Ishikawa (cell line): ENCODE measurements at regions not wholly inside any gene's neighbourhood (a gene's known extent, or its start where the extent isn't known, plus 50 kb on each side); places are given as distances from the start of the nearest gene placed in this dataset.

Source experiments
- CEBPB ChIP-seq: IDR thresholded peaks from 2 replicates; pipeline ENCODE4 v1.6.1; 2012
- CREB1 ChIP-seq: IDR thresholded peaks from 2 replicates; pipeline ENCODE4 v1.6.1; 2012; ENCODE audit warnings: low read depth
- EGR1 ChIP-seq: IDR thresholded peaks from 2 replicates; pipeline ENCODE4 v1.6.1; 2012
- EP300 ChIP-seq: IDR thresholded peaks from 2 replicates; pipeline ENCODE4 v1.6.1; 2012; ENCODE audit warnings: borderline replicate concordance
- FOXM1 ChIP-seq: IDR thresholded peaks from 2 replicates; pipeline ENCODE4 v1.6.1; 2012; ENCODE audit warnings: low read depth, borderline replicate concordance
- NFIC ChIP-seq: IDR thresholded peaks from 2 replicates; pipeline ENCODE4 v1.6.1; 2012
- RAD21 ChIP-seq: IDR thresholded peaks from 2 replicates; pipeline ENCODE4 v1.6.1; 2012; ENCODE audit warnings: low read depth
- TAF1 ChIP-seq: IDR thresholded peaks from 2 replicates; pipeline ENCODE4 v1.6.1; 2012; ENCODE audit warnings: low read depth, mild to moderate bottlenecking
- TCF12 ChIP-seq: IDR thresholded peaks from 2 replicates; pipeline ENCODE4 v1.6.1; 2012; ENCODE audit warnings: low read depth
- TEAD4 ChIP-seq: IDR thresholded peaks from 2 replicates; pipeline ENCODE4 v1.6.1; 2012
- USF1 ChIP-seq: IDR thresholded peaks from 2 replicates; pipeline ENCODE4 v1.6.1; 2012
- YY1 ChIP-seq: IDR thresholded peaks from 2 replicates; pipeline ENCODE4 v1.6.1; 2012; ENCODE audit warnings: low read depth
- ZBTB7A ChIP-seq: IDR thresholded peaks from 2 replicates; pipeline ENCODE4 v1.6.1; 2012; ENCODE audit warnings: low read depth
- TF ChIP-seq, protein P1 (sequence below): IDR thresholded peaks from 2 replicates; pipeline ENCODE4 v1.6.1; 2012
- TF ChIP-seq, protein P2 (sequence below): IDR thresholded peaks from 2 replicates; pipeline ENCODE4 v1.6.1; 2012; ENCODE audit warnings: low read depth, mild to moderate bottlenecking

DNA sequence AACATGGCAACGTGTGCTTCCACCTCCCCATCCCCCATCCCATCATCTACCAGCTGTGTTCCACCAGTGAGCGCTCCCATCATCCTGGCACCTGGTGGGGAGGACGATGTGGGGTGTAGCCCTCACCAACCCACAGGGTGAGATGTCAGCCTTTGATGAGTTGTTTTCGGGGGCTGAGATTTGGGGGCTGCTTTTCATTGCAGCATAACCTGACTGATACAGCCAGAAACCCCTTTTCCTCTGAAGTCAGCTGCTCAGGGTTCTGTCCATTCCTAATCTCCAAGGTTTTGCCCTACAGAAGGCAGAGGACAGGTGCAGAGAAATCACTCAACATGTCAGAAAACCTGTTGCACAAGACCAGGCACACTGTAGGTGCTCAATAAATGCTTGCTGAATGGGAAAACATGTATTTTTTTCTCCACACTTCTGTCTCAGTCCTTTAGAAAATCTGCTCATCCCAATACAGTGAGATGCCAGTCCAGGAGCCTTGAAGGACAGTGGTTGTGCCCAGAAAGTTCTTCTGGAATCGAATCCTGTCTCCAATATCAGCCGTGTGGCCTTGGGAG is 239.8 kb downstream of the RBM19 start:
- TF ChIP-seq RAD21 (no peak), USF1 (no peak), TEAD4 (no peak), FOXM1 (no peak)
- TF ChIP-seq, protein P1, sequence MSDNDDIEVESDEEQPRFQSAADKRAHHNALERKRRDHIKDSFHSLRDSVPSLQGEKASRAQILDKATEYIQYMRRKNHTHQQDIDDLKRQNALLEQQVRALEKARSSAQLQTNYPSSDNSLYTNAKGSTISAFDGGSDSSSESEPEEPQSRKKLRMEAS, result no peak

- TF ChIP-seq RAD21, result no peak
Measured at GRCh38 chr12:113725557-113725876, 240.6 kb downstream of the RBM19 start.

DNA sequence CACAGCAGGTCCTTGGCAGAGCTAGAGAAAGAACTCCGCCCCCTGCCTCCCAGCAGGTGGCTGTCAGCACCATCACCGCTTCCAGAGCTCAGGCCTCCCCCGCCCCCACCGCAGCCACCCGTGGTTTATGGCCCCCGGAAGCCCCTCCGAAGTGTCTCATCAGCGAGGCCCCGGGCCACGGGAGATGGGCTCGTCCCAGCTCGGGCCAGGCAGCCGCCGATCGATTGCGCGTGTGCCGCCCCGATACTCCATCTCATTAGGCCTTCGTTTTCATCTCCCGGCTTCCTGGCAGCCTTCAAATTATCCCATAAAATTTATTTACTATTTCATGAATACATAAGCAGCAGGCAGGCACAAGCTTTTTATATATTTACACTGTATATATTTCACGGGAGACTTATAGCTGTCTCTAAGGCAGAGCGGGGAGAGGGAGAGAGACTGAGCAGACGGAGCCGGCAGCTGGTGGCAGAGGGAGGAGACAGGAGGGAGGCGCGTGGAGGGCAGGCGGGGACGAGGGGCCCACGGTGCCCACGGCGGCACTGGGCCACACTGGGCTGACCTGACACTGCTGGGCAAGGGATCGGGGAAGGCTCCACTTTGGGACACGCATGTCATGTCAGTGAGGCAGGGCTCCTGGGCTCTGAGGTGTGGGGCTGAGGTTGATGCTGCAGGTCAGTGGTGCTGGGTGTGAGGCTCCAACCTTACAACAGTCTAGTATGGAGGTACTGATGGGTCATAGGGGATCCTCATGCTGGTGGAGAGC is 241.2 kb downstream of the RBM19 start:
- TF ChIP-seq CREB1 (no peak), NFIC (no peak), EP300 (no peak), RAD21 (no peak), CEBPB (no peak), FOXM1 (no peak), TAF1 (no peak), YY1 (no peak), TEAD4 (no peak), EGR1 (no peak), TCF12 (no peak), ZBTB7A (no peak), USF1 (no peak)
- TF ChIP-seq, protein P1, result no peak
- TF ChIP-seq, protein P2, sequence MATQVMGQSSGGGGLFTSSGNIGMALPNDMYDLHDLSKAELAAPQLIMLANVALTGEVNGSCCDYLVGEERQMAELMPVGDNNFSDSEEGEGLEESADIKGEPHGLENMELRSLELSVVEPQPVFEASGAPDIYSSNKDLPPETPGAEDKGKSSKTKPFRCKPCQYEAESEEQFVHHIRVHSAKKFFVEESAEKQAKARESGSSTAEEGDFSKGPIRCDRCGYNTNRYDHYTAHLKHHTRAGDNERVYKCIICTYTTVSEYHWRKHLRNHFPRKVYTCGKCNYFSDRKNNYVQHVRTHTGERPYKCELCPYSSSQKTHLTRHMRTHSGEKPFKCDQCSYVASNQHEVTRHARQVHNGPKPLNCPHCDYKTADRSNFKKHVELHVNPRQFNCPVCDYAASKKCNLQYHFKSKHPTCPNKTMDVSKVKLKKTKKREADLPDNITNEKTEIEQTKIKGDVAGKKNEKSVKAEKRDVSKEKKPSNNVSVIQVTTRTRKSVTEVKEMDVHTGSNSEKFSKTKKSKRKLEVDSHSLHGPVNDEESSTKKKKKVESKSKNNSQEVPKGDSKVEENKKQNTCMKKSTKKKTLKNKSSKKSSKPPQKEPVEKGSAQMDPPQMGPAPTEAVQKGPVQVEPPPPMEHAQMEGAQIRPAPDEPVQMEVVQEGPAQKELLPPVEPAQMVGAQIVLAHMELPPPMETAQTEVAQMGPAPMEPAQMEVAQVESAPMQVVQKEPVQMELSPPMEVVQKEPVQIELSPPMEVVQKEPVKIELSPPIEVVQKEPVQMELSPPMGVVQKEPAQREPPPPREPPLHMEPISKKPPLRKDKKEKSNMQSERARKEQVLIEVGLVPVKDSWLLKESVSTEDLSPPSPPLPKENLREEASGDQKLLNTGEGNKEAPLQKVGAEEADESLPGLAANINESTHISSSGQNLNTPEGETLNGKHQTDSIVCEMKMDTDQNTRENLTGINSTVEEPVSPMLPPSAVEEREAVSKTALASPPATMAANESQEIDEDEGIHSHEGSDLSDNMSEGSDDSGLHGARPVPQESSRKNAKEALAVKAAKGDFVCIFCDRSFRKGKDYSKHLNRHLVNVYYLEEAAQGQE, result no peak

- TF ChIP-seq EP300 (no peak), RAD21 (no peak), ZBTB7A (no peak), TCF12 (no peak), EGR1 (no peak), TEAD4 (no peak), TAF1 (no peak), YY1 (no peak), FOXM1 (no peak), USF1 (no peak)
- TF ChIP-seq, protein P2, result no peak
Measured at GRCh38 chr12:113723631-113724030, 242.5 kb downstream of the RBM19 start.

GRCh38 chr12:113722747-113723146 is 243.4 kb downstream of the RBM19 start:
- TF ChIP-seq YY1 (no peak), FOXM1 (no peak), CREB1 (no peak), NFIC (no peak), CEBPB (no peak), ZBTB7A (no peak), EGR1 (no peak), TEAD4 (no peak), TAF1 (no peak), RAD21 (no peak), TCF12 (no peak), EP300 (no peak), USF1 (no peak)
- TF ChIP-seq, protein P2, result no peak
- TF ChIP-seq, protein P1, result no peak
